ENCODE measurements at regions not wholly inside any gene's neighbourhood (a gene's known extent, or its start where the extent isn't known, plus 50 kb on each side); places are given as distances from the start of the nearest gene placed in this dataset.

- no peak for DNase-seq
Measured at GRCh38 chr1:61627365-61627764, 97.6 kb downstream of the TM2D1 start.

- DNase-seq = no peak
Measured at GRCh38 chr1:61626816-61627215, 98.1 kb downstream of the TM2D1 start.

- DNase-seq = no peak
Measured at GRCh38 chr1:61623852-61624251, 101.1 kb downstream of the TM2D1 start.

- DNase-seq = no peak
Measured at GRCh38 chr1:61620536-61620935, 104.4 kb downstream of the TM2D1 start.

- DNase-seq = no peak
Measured at GRCh38 chr1:61618755-61619154, 106.2 kb downstream of the TM2D1 start.

- DNase-seq = no peak
Measured at GRCh38 chr1:61618193-61618592, 106.7 kb downstream of the TM2D1 start.

- no peak for DNase-seq
Measured at GRCh38 chr1:61616830-61617229, 108.1 kb downstream of the TM2D1 start.

- DNase-seq = no peak
Measured at GRCh38 chr1:61612602-61613001, 112.3 kb downstream of the TM2D1 start.

- DNase-seq = no peak
Measured at GRCh38 chr1:61609040-61609439, 115.9 kb downstream of the TM2D1 start.

GRCh38 chr1:61607448-61607847 lies 117.5 kb downstream of the TM2D1 start:
- no peak for DNase-seq

GRCh38 chr1:61606448-61607312 lies 118.3 kb downstream of the TM2D1 start:
- DNase-seq = no peak

GRCh38 chr1:61605607-61606321 lies 119.2 kb downstream of the TM2D1 start:
- DNase-seq = no peak

- no peak for DNase-seq
Measured at GRCh38 chr1:61604684-61605083, 120.3 kb downstream of the TM2D1 start.

- DNase-seq = no peak
Measured at GRCh38 chr1:61604261-61604660, 120.7 kb downstream of the TM2D1 start.

- no peak for DNase-seq
Measured at GRCh38 chr1:61602663-61603062, 122.3 kb downstream of the TM2D1 start.

- DNase-seq = no peak
Measured at GRCh38 chr1:61597601-61598000, 127.3 kb downstream of the TM2D1 start.

GRCh38 chr1:61593331-61593730 lies 131.6 kb downstream of the TM2D1 start:
- no peak for DNase-seq

GRCh38 chr1:61591351-61591750 lies 133.6 kb downstream of the TM2D1 start:
- DNase-seq = no peak

- peak; percentile 89 for DNase-seq
Measured at GRCh38 chr1:61588736-61589672, 135.9 kb downstream of the TM2D1 start.

- DNase-seq = no peak
Measured at GRCh38 chr1:61585714-61586113, 139.2 kb downstream of the TM2D1 start.

GRCh38 chr1:61583703-61584102 lies 141.2 kb downstream of the TM2D1 start:
- DNase-seq = no peak

- no peak for DNase-seq
Measured at GRCh38 chr1:61581251-61581650, 143.7 kb downstream of the TM2D1 start.

- no peak for DNase-seq
Measured at GRCh38 chr1:61580417-61580816, 144.5 kb downstream of the TM2D1 start.

Measured in DMS53 (cell line).